Testis (tissue), 2 donors: ENCODE measurements at regions not wholly inside any gene's neighbourhood (a gene's known extent, or its start where the extent isn't known, plus 50 kb on each side); places are given as distances from the start of the nearest gene placed in this dataset.

Source experiments
- DNase-seq: peaks from one replicate; pipeline ENCODE4 v3.0.0-alpha.2; 2019
- H3K27ac ChIP-seq, 2 donors: fragments of 200-600 bp; sonication (generic); one replicate each; pipeline ENCODE4 v1.5.1; 2019
- H3K27me3 ChIP-seq: fragments of 200-600 bp; sonication (generic); one replicate; pipeline ENCODE4 v1.5.1; 2019
- H3K36me3 ChIP-seq: fragments of 200-600 bp; sonication (generic); one replicate; pipeline ENCODE4 v1.5.1; 2017; ENCODE audit warnings: low read depth; ENCODE audit errors: missing control alignments
- H3K4me1 ChIP-seq: fragments of 200-600 bp; sonication (generic); one replicate; pipeline ENCODE4 v1.5.1; 2019
- H3K4me3 ChIP-seq, 2 donors: fragments of 200-600 bp; sonication (generic); one replicate each; pipeline ENCODE4 v1.5.1; 2017 to 2019
- H3K9me3 ChIP-seq: fragments of 200-600 bp; sonication (generic); one replicate; pipeline ENCODE4 v1.5.1; 2017
- CTCF ChIP-seq, 3 experiments: fragments of 450-650 bp in 2 of 3; fragments of 200-600 bp in 1 of 3; sonication (generic) in 1 of 3; IDR thresholded peaks; one replicate each; pipeline ENCODE4 v1.5.1; 2016 to 2019; ENCODE audit warnings: antibody characterized with exemption in 3 of 3, mild to moderate bottlenecking in 2 of 3, moderate library complexity in 1 of 3
- POLR2A ChIP-seq: fragments of 450-650 bp; IDR thresholded peaks from one replicate; pipeline ENCODE4 v1.6.1; 2017; ENCODE audit warnings: antibody characterized with exemption, mild to moderate bottlenecking, moderate library complexity
- WGBS, 2 donors: methylation state at CpG; one replicate each; pipeline ENCODE4 v1.1.5; 2018; 5-methylcytosine and 5-hydroxymethylcytosine counted together
- intact Hi-C: fragments of 100-400 bp; cut with DNase I; formaldehyde crosslinking; loops from one replicate; pipeline ENCODE4 v1.15.1; 2023; ENCODE audit warnings: low total_unique reads

GRCh38 chr14:101194373-101195308 lies 291.1 kb upstream of the RTL1 start:
- no peaks in the 10 kb centered on the region for H3K36me3 ChIP-seq
- no peak for DNase-seq
- no peaks in the 10 kb centered on the region for H3K9me3 ChIP-seq
- H3K27me3 ChIP-seq, result no peaks in the 10 kb centered on the region
- WGBS, 2 donors, result 81 to 92% methylated on average over 13 to 19 of the region's 20 CpGs
- TF ChIP-seq POLR2A, result no peak
- TF ChIP-seq CTCF (IDR thresholded peaks at IDR 0.05), result no peak
- H3K4me1 ChIP-seq, result no peaks in the 10 kb centered on the region
- H3K27ac ChIP-seq, result no peak overlapping the region
- intact Hi-C loops, result no loop called here
- no peak overlapping the region for H3K4me3 ChIP-seq

- intact Hi-C loops, result no loop called here
- TF ChIP-seq POLR2A, result no peak
- TF ChIP-seq CTCF (IDR thresholded peaks at IDR 0.05), result no peak
- Histone ChIP-seq H3K36me3 (no peaks in the 10 kb centered on the region), H3K27ac (no peak overlapping the region), H3K4me1 (no peaks in the 10 kb centered on the region), H3K27me3 (no peaks in the 10 kb centered on the region), H3K9me3 (no peaks in the 10 kb centered on the region), H3K4me3 (no peak overlapping the region)
- no peak for DNase-seq
- 72 to 84% methylated on average over 7 to 12 of the region's 12 CpGs for WGBS, 2 donors
Measured at GRCh38 chr14:101195309-101195901, 291.9 kb upstream of the RTL1 start.

DNA sequence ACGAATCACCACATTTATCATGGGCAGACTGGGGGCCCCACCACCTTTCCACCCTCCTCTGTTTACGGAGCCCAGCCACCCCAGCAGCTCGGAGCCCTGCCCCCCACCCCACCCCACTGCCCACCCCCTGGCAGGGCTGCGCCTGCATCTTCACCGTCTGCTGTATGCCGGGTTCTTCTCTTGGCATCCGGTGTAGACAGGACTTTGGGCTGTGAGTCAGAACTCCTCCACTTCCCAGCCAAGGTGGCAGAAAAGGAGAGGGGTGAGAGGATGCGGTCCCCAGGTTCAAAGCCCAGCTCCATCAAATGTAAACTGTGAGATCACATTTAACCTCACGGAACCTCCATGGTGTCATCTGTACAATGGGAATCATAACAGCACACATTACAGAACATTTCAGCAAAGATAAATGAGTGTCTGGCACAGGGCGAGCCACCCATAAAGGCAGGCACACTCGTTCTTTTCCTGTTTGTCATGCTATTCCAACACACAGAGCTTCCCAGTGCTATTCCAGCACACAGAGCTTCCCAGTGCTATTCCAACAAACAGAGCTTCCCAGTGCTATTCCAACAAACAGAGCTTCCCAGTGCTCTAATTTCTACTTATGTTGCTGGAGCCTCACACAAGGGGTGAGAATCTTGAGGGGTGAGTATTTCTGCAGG lies 292.7 kb upstream of the RTL1 start:
- 85 to 89% methylated on average over 10 to 11 of the region's 11 CpGs for WGBS, 2 donors

More for the DNA sequence above, 292.7 kb upstream of the RTL1 start:
- intact Hi-C loops, result no loop called here
- no peaks in the 10 kb centered on the region for H3K9me3 ChIP-seq
- H3K27ac ChIP-seq, result no peak overlapping the region
- no peaks in the 10 kb centered on the region for H3K4me1 ChIP-seq
- H3K4me3 ChIP-seq, result no peak overlapping the region
- no peak for DNase-seq
- no peaks in the 10 kb centered on the region for H3K36me3 ChIP-seq
- TF ChIP-seq CTCF (IDR thresholded peaks at IDR 0.05) (no peak), POLR2A (no peak)
- H3K27me3 ChIP-seq, result no peaks in the 10 kb centered on the region
